Gastroesophageal sphincter (tissue), 3 donors: ENCODE measurements at regions not wholly inside any gene's neighbourhood (a gene's known extent, or its start where the extent isn't known, plus 50 kb on each side); places are given as distances from the start of the nearest gene placed in this dataset.

Experiments used
- EP300 ChIP-seq: sonication (generic); formaldehyde crosslinking; IDR thresholded peaks from one replicate; pipeline ENCODE4 v1.6.1; 2017; ENCODE audit warnings: antibody characterized with exemption, mild to moderate bottlenecking
- POLR2A ChIP-seq, 2 donors: fragments of 450-650 bp; IDR thresholded peaks; one replicate each; pipeline ENCODE4 v1.6.1; 2017; ENCODE audit warnings: antibody characterized with exemption in 2 of 2, mild to moderate bottlenecking in 2 of 2, moderate library complexity in 1 of 2
- POLR2AphosphoS5 ChIP-seq: sonication (generic); formaldehyde crosslinking; IDR thresholded peaks from one replicate; pipeline ENCODE4 v1.6.1; 2017; ENCODE audit warnings: antibody characterized with exemption
- TF ChIP-seq, protein P1 (sequence below), 4 experiments: fragments of 200-600 bp in 2 of 4; fragments of 450-650 bp in 2 of 4; sonication (generic) in 1 of 4; IDR thresholded peaks; one replicate each; pipeline ENCODE4 v1.5.1; 2017 to 2019; ENCODE audit warnings: antibody characterized with exemption in 4 of 4, mild to moderate bottlenecking in 2 of 4, moderate library complexity in 2 of 4

DNA sequence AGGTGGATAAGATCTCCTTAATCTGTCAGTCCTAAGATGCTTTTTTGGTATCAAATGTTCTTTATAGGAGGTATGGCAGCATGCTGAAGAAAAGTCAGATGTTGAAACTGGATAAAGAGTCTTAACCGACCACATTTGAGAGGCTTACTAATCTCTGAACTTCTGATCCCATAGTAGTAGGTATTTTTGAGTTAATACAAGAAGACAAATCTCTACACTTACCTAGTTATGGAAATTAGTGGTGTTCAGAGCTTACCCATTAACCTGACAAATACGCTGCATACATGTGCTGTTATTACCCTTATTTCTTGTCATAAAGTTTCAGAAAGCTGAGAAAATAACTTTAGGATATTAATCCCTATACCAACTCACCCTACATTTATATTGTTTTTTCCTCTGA, 83.0 kb downstream of the ISL1 start:
- TF ChIP-seq, protein P1, sequence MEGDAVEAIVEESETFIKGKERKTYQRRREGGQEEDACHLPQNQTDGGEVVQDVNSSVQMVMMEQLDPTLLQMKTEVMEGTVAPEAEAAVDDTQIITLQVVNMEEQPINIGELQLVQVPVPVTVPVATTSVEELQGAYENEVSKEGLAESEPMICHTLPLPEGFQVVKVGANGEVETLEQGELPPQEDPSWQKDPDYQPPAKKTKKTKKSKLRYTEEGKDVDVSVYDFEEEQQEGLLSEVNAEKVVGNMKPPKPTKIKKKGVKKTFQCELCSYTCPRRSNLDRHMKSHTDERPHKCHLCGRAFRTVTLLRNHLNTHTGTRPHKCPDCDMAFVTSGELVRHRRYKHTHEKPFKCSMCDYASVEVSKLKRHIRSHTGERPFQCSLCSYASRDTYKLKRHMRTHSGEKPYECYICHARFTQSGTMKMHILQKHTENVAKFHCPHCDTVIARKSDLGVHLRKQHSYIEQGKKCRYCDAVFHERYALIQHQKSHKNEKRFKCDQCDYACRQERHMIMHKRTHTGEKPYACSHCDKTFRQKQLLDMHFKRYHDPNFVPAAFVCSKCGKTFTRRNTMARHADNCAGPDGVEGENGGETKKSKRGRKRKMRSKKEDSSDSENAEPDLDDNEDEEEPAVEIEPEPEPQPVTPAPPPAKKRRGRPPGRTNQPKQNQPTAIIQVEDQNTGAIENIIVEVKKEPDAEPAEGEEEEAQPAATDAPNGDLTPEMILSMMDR (IDR thresholded peaks at IDR 0.05): no peak
- TF ChIP-seq POLR2A (IDR thresholded peaks at IDR 0.05) (no peak), POLR2AphosphoS5 (no peak), EP300 (no peak)
